Gastrocnemius medialis (tissue), 4 donors: ENCODE measurements at regions not wholly inside any gene's neighbourhood (a gene's known extent, or its start where the extent isn't known, plus 50 kb on each side); places are given as distances from the start of the nearest gene placed in this dataset.

Source experiments
- POLR2A ChIP-seq, 2 donors: fragments of 450-650 bp; IDR thresholded peaks; one replicate each; pipeline ENCODE4 v1.6.1; 2017; ENCODE audit warnings: antibody characterized with exemption in 2 of 2, mild to moderate bottlenecking in 2 of 2, moderate library complexity in 2 of 2
- TF ChIP-seq, protein P1 (sequence below), 5 experiments: fragments of 450-650 bp in 3 of 5; fragments of 200-600 bp in 2 of 5; sonication (generic) in 2 of 5; IDR thresholded peaks in 4 of 5; conservative IDR thresholded peaks in 1 of 5; 1 replicate in 4 of 5; 2 replicates in 1 of 5; pipeline ENCODE4 v1.5.1; 2016 to 2019; ENCODE audit warnings: antibody characterized with exemption in 5 of 5, mild to moderate bottlenecking in 3 of 5, moderate library complexity in 3 of 5

DNA sequence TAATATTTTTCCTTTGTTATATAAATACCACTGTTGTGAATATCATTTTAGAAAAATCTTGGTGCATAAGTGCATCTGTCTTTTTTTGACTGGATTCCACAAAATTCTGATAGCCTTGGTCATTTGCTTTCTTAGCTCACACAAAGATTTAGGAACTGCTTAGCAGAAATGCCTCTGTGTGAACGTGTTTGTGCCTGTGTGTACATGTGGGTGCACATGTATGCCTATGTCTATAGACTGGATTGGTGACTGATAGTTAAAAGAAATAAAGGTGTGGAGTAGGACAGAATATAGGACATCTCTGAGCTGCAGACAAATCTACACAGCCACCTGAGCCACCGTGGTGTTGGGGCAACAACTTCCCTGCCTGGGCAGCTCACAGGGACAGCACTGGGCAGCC, 93.8 kb downstream of the TSN start:
- TF ChIP-seq, protein P1, sequence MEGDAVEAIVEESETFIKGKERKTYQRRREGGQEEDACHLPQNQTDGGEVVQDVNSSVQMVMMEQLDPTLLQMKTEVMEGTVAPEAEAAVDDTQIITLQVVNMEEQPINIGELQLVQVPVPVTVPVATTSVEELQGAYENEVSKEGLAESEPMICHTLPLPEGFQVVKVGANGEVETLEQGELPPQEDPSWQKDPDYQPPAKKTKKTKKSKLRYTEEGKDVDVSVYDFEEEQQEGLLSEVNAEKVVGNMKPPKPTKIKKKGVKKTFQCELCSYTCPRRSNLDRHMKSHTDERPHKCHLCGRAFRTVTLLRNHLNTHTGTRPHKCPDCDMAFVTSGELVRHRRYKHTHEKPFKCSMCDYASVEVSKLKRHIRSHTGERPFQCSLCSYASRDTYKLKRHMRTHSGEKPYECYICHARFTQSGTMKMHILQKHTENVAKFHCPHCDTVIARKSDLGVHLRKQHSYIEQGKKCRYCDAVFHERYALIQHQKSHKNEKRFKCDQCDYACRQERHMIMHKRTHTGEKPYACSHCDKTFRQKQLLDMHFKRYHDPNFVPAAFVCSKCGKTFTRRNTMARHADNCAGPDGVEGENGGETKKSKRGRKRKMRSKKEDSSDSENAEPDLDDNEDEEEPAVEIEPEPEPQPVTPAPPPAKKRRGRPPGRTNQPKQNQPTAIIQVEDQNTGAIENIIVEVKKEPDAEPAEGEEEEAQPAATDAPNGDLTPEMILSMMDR (IDR thresholded peaks at IDR 0.05 in 4 of 5, conservative IDR thresholded peaks at IDR 0.05 in 1 of 5) = no peak
- no peak for TF ChIP-seq POLR2A (IDR thresholded peaks at IDR 0.05)
